NCI-H2196 (cell line): ENCODE measurements at regions not wholly inside any gene's neighbourhood (a gene's known extent, or its start where the extent isn't known, plus 50 kb on each side); places are given as distances from the start of the nearest gene placed in this dataset.
"Not testable (repeated sequence)": the region's sequence is repeated elsewhere in the genome, so short reads cannot be mapped to it uniquely, and the experiment has no call there.

ENCODE experiments used
- DNase-seq: peaks from one replicate; lab custom pipeline; 2025; ENCODE audit not compliant: unreplicated experiment; lab: John Stamatoyannopoulos, UW

DNA sequence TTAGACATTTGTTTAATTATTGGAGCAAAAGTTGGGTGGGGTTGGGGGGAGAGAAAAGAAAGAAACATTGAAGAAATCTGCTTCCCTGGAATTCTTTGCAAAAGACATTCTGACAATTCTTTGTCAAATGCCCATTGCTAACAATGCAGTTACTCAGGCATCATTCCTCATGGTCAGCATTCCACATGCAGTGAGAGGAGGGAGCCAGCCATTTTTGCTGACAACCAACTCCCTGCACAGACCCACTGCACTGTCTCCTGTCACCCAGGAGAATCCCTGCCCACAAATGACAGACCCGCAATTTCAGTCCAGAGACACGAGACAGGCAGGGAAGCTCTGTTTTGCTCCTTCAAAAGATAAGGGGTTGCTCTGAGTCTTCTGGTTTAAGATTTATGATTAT is 985.1 kb upstream of the SLIT2 start:
- no peak for DNase-seq

DNA sequence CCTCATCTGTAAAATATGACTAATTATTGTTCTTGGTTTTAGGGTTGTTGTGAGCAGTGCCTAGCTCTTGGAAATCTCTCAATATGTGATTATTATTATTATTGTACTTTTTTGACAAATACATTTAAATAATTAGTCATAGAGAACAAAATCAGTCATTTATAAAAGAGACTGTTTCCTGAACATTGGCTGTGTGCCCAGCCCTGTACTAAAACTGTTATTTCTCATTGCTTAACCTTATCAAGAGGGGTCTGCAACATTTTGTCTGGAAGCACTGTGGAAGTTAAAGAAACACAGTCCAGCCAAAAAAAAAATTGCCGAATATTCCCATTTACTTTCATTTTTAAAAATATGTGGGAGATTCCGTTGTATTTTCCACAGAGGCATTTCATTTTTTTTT is 989.2 kb upstream of the SLIT2 start:
- DNase-seq, result no peak

GRCh38 chr4:19260346-19260745 is 991.4 kb upstream of the SLIT2 start:
- no peak for DNase-seq

DNA sequence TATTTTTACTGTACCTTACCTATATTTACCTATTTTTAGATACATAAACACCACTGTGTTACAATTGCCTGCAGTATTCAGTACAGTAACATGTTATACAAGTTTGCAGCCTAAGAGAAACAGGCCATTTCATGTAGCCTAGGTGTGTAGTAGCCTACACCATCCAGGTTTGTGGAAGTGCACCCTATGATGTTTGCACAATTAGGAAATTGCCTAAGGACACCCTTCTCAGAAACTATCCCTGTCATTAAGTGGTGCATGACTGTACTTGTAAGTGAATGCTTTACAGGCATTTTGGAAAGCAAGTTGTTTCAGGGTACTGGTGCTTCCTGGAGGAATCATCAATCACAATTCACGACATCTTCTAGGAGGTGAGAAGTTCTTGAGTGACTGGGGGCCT is 991.8 kb upstream of the SLIT2 start:
- DNase-seq, result no peak

DNA sequence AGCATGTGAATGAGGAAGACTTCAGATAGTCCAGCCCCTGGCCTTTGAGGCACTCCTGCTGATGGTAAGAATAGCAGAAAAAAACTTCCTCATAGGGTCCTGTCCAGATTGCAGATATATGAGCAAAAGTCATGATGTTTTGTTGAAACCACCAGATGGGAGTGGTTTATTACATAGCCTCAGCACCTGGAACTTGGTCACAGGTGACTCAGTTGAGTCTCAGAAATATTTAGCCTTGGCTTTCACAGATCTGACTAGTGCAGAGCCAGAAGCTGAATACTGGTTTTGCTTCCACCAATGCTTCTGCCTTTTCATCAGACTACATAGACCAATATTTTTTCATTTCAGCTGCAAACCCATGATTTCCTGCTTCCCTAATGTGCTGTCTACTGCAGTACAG is 994.9 kb upstream of the SLIT2 start:
- no peak for DNase-seq

DNA sequence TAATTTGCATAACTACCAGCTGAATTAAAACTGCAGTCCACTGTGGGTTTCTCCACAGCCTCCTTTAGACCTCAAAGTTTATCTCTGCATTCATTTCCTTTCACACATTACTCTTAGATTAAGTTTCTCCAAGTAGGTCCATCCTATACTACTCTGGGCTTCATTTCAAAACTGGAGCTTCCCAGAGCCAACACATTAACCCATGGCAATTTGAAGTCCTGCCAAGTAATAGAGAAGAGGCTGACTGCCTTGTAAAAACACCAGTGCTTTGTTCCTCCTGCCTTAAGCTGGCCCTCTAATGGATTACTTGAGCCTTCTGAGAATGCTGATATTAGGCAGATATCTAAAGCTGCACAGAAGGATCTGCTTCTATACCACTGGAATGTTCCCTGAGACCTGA is 997.2 kb upstream of the SLIT2 start:
- no peak for DNase-seq

DNA sequence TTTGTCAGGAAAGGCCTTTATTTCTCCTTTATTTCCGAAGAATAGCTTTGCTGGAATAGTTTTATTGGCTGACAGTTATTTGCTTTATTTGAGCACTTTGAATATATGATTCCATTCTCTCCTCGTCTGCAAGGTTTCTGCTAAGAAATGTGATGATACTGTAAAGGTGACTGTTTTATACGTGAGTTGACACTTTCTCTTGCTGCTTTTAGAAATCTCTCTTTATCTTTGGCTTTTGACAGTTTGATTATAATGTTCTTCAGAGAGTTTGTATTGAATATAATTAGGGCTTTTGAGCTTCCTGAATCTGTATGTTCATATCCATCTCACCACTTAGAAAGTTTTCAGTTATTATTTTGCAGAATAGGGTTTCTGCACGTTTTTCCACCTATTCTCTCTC is 1003.7 kb upstream of the SLIT2 start:
- no peak for DNase-seq

DNA sequence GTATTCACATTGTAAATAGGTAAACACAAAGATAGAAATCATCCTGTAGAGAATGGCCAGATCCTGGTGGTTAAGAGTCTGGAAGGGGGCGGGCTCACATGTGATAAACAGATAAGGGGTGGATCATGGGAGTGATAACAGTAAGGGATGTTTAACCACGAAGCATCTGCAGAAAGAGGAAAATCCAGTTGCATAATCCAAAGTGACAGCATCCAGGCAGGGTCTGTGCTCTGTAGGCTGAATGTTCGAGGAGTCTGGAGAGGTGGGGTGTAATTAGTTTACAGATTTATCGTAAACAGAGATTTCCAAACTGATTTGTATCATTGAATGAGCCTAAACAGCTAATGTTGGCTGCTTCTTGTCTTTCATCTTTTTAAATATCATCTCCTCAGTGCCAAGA is 1009.8 kb upstream of the SLIT2 start:
- no peak for DNase-seq

- DNase-seq, result no peak
Observed at GRCh38 chr4:19239565-19239964, 1012.1 kb upstream of the SLIT2 start.

- DNase-seq, result no peak
Observed at GRCh38 chr4:19236473-19236872, 1015.2 kb upstream of the SLIT2 start.

GRCh38 chr4:19230906-19231545 is 1020.7 kb upstream of the SLIT2 start:
- no peak for DNase-seq

GRCh38 chr4:19227701-19228100 is 1024.0 kb upstream of the SLIT2 start:
- DNase-seq, result no peak

DNA sequence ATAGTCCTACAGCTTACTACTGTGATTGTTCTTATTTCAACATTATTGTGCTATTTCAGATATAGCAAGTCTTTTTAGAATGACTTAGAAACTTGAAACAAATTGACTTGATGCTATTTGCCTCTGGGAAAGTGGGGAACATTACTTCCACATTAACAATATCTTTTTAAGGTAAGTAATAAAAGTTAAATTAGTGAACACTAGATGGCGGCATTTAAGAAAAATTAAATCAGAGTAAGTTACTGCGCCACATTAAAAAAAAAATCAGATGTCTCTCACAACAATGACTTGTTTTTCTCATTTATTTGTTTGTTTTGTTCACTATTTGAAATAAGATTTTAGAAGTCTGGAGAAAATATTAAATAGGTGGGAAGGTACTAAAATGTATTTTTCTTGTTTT is 1026.9 kb upstream of the SLIT2 start:
- peak; percentile 29 for DNase-seq

DNA sequence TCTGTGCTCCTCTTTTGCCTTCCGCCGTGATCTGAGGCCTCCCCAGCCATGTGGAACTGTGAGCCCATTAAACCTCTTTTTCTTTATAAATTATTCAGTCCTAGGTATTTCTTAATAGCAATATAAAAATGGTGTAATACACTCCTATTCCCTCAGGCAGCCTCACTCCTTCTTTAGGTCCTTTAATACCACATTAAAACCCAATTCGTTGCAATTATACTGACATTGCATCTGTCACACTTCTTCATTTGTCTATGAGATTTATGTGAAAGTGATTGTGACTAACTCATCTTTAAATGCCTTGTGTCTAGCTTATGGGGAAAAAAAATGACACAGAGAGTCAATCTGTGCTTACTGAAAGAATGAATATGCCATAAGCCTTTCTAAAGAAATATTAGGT is 1035.2 kb upstream of the SLIT2 start:
- DNase-seq, result no peak

DNA sequence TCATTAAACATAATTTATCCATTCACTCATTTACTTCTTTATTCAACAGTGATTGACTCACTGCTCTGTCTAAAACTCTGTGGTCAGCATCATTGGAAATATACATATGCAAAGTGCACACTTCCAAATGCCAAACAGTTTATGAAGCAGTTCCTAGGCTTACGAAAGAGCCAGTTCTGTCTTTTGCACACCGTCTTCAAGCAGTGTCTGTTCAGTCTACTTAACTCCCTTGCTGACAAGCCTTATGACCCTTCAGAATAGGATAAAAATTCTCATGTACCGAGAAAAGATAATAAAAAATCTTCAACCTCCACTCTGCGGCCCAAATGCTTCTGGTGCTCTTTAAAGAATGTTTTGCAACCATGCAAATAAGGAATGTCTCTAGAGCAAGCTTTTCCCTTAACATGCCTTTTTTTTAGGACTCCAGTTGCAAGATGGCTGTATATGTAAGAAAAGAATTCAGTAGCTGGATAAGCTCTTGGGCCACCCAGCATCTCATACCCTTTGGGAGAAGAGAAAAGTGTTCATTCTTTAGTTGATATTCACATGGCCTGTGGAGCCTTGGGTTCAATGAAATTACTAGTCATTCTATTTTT is 1037.0 kb upstream of the SLIT2 start:
- no peak for DNase-seq

DNA sequence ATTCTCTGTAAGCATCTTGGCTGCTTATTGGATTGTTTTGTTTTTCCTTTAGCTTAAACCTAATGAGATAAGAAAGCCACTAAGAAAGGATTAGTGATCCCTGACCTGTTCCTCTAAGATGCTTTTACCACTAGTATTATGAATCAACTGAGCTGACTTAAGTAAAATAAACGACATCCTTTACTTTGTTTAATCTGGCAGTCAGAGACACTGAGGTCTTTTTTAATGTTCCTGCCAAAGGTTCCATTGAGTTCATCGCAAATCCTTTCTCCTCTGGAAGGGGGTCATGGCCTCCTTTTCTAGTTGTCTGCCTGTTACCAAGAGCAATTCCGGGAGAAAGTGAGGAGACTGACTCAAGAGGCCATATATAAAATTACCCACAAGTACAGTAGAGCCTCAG is 1038.3 kb upstream of the SLIT2 start:
- no peak for DNase-seq

DNA sequence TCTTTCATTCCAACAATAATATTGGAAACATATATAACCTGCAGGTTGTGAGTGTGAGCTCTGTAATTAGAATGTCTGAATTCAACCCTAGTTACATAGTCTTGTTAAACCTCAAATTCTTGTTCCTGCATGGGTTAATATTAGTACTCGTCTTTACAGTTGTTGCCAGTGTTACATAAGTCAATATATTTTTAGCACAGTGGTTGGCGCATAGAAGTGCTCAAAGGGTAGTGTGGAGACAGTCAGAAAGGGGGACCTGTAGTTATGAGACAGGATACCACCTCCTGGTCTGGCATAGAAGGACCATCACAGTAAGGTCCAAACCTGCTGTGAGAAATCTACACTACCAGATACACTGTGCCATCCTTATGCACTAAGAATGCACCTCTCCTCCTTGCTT is 1045.9 kb upstream of the SLIT2 start:
- DNase-seq, result no peak

- not testable (repeated sequence) for DNase-seq
Observed at GRCh38 chr4:19197838-19198237, 1053.9 kb upstream of the SLIT2 start.

GRCh38 chr4:19195696-19196095 is 1056.0 kb upstream of the SLIT2 start:
- no peak for DNase-seq

DNA sequence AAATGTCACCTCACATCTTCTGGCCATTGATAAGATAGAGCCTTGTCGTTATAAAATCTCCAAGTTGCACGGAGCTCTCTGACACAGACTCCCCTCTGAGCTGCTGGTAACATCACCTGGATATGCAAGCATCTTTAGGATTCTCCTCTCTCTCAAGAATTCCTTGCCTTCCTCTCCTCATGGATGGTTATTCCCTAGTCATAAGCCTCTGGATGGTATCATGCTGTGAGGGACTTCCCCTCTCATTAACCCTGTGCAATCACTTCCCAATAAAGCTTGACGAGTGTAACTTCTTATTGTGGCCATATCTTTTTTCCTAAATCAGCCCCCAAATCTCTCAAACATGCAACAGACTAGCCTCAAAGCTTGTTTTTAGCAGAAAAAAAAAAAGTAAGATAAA is 1057.0 kb upstream of the SLIT2 start:
- no peak for DNase-seq

DNA sequence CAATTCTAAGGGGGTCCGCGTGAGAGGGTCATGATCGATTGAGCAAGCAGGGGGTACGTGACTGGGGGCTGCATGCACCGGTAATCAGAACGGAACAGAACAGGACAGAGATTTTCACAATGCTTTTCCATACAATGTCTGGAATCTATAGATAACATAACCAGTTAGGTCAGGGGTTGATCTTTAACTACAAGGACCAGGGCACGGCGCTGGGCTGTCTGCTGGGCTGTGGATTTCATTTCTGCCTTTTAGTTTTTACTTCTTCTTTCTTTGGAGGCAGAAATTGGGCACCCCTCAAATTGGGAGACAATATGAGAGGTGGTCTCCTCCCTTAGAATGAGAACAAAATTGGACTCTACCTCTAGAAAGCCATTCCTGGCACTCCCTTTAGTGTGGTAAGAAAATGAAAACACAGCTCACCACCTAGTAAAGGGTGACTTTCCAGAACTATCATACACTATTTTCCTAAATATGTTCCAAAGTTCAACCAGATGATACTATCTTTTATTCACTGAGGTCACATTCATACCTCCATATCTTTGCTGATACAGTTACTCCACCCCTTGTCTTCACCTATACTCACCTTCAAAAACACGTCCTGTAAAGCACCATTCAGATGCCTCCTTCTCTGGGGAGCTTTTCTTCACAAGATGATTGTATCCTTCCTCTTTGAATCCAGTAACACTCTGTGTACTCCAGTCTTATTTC is 1058.3 kb upstream of the SLIT2 start:
- DNase-seq, result no peak

DNA sequence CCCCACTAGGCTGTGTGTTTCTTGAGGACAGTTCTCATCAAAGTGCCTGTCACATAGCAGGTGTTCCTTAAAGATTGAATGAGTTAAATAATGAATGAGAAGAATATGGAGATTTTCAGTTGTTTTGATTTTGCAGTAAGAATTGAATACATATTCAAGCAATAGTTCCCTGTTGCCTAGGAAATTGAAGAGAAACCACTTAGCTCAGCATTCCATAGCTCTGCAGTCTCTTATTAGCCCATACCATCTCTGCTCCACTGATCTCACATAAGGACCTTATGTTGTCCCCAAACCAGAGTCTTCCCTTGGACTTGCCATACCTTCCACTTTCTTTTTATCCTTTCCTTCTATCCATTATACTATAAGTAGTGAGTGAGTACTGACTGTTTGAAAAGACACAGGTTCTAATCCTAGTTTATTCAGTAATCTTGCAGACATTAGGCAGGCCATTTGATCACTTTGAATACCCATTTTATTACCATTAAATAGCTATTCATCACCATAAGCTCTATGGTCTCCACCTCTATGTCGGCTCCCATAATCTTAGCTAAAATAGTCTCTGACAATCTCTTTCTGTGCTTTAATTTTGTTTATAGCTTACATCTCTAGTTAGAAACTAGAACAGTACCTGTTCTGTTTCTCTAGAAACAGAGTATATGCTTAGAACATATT is 1059.6 kb upstream of the SLIT2 start:
- DNase-seq, result no peak
